Esophagus squamous epithelium (tissue), 4 donors: ENCODE measurements at regions not wholly inside any gene's neighbourhood (a gene's known extent, or its start where the extent isn't known, plus 50 kb on each side); places are given as distances from the start of the nearest gene placed in this dataset.

ENCODE experiments used
- CTCF ChIP-seq, 6 experiments: fragments of 450-650 bp in 4 of 6; fragments of 200-600 bp in 2 of 6; sonication (generic) in 2 of 6; IDR thresholded peaks; one replicate each; pipeline ENCODE4 v1.5.1; 2016 to 2019; ENCODE audit warnings: antibody characterized with exemption in 6 of 6, mild to moderate bottlenecking in 4 of 6, moderate library complexity in 4 of 6
- POLR2A ChIP-seq, 4 donors: fragments of 450-650 bp; IDR thresholded peaks; one replicate each; pipeline ENCODE4 v1.6.1; 2017; ENCODE audit warnings: antibody characterized with exemption in 4 of 4, mild to moderate bottlenecking in 4 of 4, moderate library complexity in 3 of 4

- no peak for TF ChIP-seq CTCF (IDR thresholded peaks at IDR 0.05)
- no peak for TF ChIP-seq POLR2A (IDR thresholded peaks at IDR 0.05)
These were observed 213.1 kb upstream of the DCN start for GRCh38 chr12:91395628-91396135.
